Testis (tissue), 2 donors: ENCODE measurements at regions not wholly inside any gene's neighbourhood (a gene's known extent, or its start where the extent isn't known, plus 50 kb on each side); places are given as distances from the start of the nearest gene placed in this dataset.

Source experiments
- DNase-seq: peaks from one replicate; pipeline ENCODE4 v3.0.0-alpha.2; 2019
- H3K27ac ChIP-seq, 2 donors: fragments of 200-600 bp; sonication (generic); one replicate each; pipeline ENCODE4 v1.5.1; 2019
- H3K27me3 ChIP-seq: fragments of 200-600 bp; sonication (generic); one replicate; pipeline ENCODE4 v1.5.1; 2019
- H3K36me3 ChIP-seq: fragments of 200-600 bp; sonication (generic); one replicate; pipeline ENCODE4 v1.5.1; 2017; ENCODE audit warnings: low read depth; ENCODE audit errors: missing control alignments
- H3K4me1 ChIP-seq: fragments of 200-600 bp; sonication (generic); one replicate; pipeline ENCODE4 v1.5.1; 2019
- H3K4me3 ChIP-seq, 2 donors: fragments of 200-600 bp; sonication (generic); one replicate each; pipeline ENCODE4 v1.5.1; 2017 to 2019
- H3K9me3 ChIP-seq: fragments of 200-600 bp; sonication (generic); one replicate; pipeline ENCODE4 v1.5.1; 2017
- POLR2A ChIP-seq: fragments of 450-650 bp; IDR thresholded peaks from one replicate; pipeline ENCODE4 v1.6.1; 2017; ENCODE audit warnings: antibody characterized with exemption, mild to moderate bottlenecking, moderate library complexity
- WGBS, 2 donors: methylation state at CpG; one replicate each; pipeline ENCODE4 v1.1.5; 2018; 5-methylcytosine and 5-hydroxymethylcytosine counted together
- intact Hi-C: fragments of 100-400 bp; cut with DNase I; formaldehyde crosslinking; loops from one replicate; pipeline ENCODE4 v1.15.1; 2023; ENCODE audit warnings: low total_unique reads
- TF ChIP-seq, protein P1 (sequence below), 3 experiments: fragments of 450-650 bp in 2 of 3; fragments of 200-600 bp in 1 of 3; sonication (generic) in 1 of 3; IDR thresholded peaks; one replicate each; pipeline ENCODE4 v1.5.1; 2016 to 2019; ENCODE audit warnings: antibody characterized with exemption in 3 of 3, mild to moderate bottlenecking in 2 of 3, moderate library complexity in 1 of 3

GRCh38 chr10:125415964-125416363 lies 255.6 kb upstream of the CTBP2 start:
- H3K9me3 ChIP-seq: no peaks in the 10 kb centered on the region
- intact Hi-C loops: no loop called here
- H3K36me3 ChIP-seq: no peaks in the 10 kb centered on the region
- WGBS, 2 donors: 56 to 62% methylated on average over 2 of the region's 2 CpGs
- H3K4me3 ChIP-seq: no peak overlapping the region
- no peak for DNase-seq
- TF ChIP-seq POLR2A: no peak
- TF ChIP-seq, protein P1, sequence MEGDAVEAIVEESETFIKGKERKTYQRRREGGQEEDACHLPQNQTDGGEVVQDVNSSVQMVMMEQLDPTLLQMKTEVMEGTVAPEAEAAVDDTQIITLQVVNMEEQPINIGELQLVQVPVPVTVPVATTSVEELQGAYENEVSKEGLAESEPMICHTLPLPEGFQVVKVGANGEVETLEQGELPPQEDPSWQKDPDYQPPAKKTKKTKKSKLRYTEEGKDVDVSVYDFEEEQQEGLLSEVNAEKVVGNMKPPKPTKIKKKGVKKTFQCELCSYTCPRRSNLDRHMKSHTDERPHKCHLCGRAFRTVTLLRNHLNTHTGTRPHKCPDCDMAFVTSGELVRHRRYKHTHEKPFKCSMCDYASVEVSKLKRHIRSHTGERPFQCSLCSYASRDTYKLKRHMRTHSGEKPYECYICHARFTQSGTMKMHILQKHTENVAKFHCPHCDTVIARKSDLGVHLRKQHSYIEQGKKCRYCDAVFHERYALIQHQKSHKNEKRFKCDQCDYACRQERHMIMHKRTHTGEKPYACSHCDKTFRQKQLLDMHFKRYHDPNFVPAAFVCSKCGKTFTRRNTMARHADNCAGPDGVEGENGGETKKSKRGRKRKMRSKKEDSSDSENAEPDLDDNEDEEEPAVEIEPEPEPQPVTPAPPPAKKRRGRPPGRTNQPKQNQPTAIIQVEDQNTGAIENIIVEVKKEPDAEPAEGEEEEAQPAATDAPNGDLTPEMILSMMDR (IDR thresholded peaks at IDR 0.05): no peak
- no peaks in the 10 kb centered on the region for H3K27me3 ChIP-seq
- H3K27ac ChIP-seq: no peak overlapping the region
- no peaks in the 10 kb centered on the region for H3K4me1 ChIP-seq

DNA sequence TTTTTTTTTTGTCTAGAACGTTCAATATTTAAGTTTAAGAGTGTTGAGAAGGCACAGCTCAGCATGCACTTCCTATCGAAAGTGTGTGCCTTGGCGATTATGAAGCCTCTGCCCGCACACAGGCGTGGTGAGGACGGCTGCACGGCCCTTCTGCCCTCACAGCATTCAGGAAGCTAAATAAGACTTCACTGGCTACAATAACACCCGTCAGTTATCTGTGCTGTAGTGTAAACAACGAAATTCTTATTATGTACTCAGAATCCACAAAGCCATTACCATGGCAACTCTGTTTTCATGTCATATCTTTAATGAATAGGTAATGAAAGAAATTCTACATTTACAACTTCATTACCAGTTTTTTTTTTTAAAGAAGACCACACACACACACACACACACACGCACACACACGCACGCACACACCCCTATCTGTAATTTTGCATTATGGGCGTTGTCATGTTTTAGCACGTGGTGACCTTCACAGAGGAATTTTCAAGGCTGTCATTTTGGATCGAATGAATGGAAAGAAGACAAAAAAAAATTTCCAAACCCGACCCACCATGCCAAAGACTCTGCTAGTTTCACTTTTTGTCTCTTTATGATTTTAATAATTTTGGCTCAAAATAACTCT lies 254.8 kb upstream of the CTBP2 start:
- Histone ChIP-seq H3K27me3 (no peaks in the 10 kb centered on the region), H3K36me3 (no peaks in the 10 kb centered on the region), H3K4me1 (no peaks in the 10 kb centered on the region), H3K27ac (no peak overlapping the region), H3K4me3 (no peak overlapping the region), H3K9me3 (no peaks in the 10 kb centered on the region)
- no peak for DNase-seq
- TF ChIP-seq, protein P1 (IDR thresholded peaks at IDR 0.05): no peak
- no peak for TF ChIP-seq POLR2A
- 40 to 43% methylated on average over 16 of the region's 16 CpGs for WGBS, 2 donors
- intact Hi-C loops: no loop called here

DNA sequence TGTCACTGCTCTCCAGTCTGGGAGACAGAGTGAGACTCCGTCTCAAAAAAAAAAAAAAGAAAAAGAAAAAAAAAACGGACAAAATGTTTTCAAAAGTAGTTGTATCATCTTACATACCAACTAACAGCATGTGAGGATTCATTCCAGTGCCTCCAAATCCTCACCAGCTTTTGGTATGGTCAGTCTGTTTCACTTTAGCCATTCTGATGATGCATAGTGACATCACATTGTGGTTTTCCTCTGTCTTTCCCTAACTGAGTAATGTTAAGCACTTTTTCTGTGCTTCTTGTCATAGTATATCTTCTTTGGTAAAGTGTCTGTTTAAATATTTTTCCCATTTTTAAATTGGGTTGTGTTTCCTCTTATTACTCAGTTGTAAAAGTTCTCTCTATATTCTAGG lies 251.4 kb upstream of the CTBP2 start:
- Histone ChIP-seq H3K9me3 (no peaks in the 10 kb centered on the region), H3K27me3 (no peaks in the 10 kb centered on the region), H3K4me3 (no peak overlapping the region), H3K27ac (no peak overlapping the region), H3K4me1 (no peaks in the 10 kb centered on the region), H3K36me3 (no peaks in the 10 kb centered on the region)
- intact Hi-C loops: no loop called here
- TF ChIP-seq POLR2A: no peak
- TF ChIP-seq, protein P1 (IDR thresholded peaks at IDR 0.05): no peak
- DNase-seq: no peak
- WGBS, 2 donors: 75 to 87% methylated on average over 2 of the region's 2 CpGs

DNA sequence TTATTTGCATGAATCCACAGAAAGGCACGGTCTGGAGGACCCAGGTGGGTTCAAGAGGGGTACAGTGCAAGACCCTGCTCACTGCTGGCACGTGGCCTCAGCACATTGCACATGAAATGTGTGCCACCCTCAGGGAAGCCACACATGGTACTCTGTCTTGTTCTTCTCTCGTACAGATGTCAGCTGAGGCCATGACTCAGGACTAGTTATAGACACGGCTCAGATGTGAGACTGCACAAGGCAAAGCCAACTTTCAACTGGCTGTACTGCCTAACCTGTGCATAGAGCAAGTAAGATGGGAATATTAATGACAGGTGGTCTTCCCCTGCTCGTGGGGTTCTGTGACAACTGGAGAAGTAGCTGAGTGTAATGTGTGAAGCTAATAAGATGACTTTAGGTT lies 249.4 kb upstream of the CTBP2 start:
- Histone ChIP-seq H3K4me3 (no peak overlapping the region), H3K27ac (no peak overlapping the region), H3K36me3 (no peaks in the 10 kb centered on the region), H3K27me3 (no peaks in the 10 kb centered on the region), H3K9me3 (no peaks in the 10 kb centered on the region), H3K4me1 (no peaks in the 10 kb centered on the region)
- no peak for DNase-seq
- intact Hi-C loops: no loop called here
- 84 to 90% methylated on average over 5 of the region's 5 CpGs for WGBS, 2 donors
- no peak for TF ChIP-seq POLR2A
- TF ChIP-seq, protein P1 (IDR thresholded peaks at IDR 0.05): no peak

DNA sequence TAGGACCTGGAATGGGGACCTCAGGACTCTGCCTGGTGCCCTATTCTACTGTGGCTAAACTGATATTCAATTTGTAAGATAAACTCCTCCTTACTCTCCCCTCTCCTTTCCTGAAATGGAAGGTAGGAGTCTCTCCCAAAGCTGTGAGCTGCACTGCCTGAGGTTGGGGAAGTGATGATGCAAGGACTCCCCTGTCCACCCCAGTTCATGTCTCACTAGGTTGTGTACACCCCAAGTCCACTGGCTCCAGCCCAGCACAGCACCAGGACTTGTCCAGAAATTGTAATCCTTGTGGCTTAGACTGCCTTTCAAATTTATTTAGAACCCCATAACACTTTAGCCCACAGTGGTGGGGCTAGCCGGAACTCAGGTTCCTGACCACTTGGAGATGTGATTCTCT lies 247.2 kb upstream of the CTBP2 start:
- no peaks in the 10 kb centered on the region for H3K9me3 ChIP-seq
- H3K4me1 ChIP-seq: no peaks in the 10 kb centered on the region
- intact Hi-C loops: no loop called here
- TF ChIP-seq POLR2A: no peak
- TF ChIP-seq, protein P1 (IDR thresholded peaks at IDR 0.05): no peak
- H3K27me3 ChIP-seq: no peaks in the 10 kb centered on the region
- H3K36me3 ChIP-seq: no peaks in the 10 kb centered on the region
- no peak overlapping the region for H3K4me3 ChIP-seq
- 100% methylated on average over 1 of the region's 1 CpG; no CpG with 5 or more reads in 1 of the 2 donors for WGBS, 2 donors
- DNase-seq: no peak
- H3K27ac ChIP-seq: no peak overlapping the region
